Neural progenitor cell (in vitro differentiated cells): ENCODE measurements at regions not wholly inside any gene's neighbourhood (a gene's known extent, or its start where the extent isn't known, plus 50 kb on each side); places are given as distances from the start of the nearest gene placed in this dataset.

Source experiments
- EZH2 ChIP-seq: fragments of 200-600 bp; sonication (generic); IDR thresholded peaks from 2 replicates; pipeline ENCODE4 v1.6.1; 2017; ENCODE audit warnings: antibody characterized with exemption, mild to moderate bottlenecking, moderate library complexity
- TF ChIP-seq, protein P1 (sequence below): fragments of 200-600 bp; sonication (generic); IDR thresholded peaks from 2 replicates; pipeline ENCODE4 v1.5.1; 2017; ENCODE audit warnings: antibody characterized with exemption, mild to moderate bottlenecking

DNA sequence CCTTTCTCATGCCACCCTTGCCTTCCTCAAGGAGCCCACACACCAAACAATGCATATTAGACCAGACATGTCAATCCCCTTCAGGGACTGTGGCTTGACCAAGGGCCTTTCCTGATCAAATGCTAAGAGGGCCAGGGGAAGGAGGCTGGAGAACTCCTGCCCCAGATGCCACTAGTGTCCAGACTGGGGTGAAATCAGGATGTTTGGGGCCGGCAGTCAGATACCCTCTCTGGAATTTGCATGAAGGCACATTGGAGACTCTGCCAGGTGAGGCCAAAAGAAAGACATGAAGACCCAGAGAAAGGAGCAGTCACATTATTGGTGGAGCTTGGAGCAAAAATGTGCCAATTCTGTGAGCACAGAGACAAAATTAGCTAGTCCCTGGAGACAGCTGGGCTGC, 154.1 kb downstream of the TLE3 start:
- TF ChIP-seq, protein P1, sequence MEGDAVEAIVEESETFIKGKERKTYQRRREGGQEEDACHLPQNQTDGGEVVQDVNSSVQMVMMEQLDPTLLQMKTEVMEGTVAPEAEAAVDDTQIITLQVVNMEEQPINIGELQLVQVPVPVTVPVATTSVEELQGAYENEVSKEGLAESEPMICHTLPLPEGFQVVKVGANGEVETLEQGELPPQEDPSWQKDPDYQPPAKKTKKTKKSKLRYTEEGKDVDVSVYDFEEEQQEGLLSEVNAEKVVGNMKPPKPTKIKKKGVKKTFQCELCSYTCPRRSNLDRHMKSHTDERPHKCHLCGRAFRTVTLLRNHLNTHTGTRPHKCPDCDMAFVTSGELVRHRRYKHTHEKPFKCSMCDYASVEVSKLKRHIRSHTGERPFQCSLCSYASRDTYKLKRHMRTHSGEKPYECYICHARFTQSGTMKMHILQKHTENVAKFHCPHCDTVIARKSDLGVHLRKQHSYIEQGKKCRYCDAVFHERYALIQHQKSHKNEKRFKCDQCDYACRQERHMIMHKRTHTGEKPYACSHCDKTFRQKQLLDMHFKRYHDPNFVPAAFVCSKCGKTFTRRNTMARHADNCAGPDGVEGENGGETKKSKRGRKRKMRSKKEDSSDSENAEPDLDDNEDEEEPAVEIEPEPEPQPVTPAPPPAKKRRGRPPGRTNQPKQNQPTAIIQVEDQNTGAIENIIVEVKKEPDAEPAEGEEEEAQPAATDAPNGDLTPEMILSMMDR = no peak
- TF ChIP-seq EZH2 = no peak
